HEK293 (cell line): ENCODE measurements at regions not wholly inside any gene's neighbourhood (a gene's known extent, or its start where the extent isn't known, plus 50 kb on each side); places are given as distances from the start of the nearest gene placed in this dataset.

ENCODE experiments used
- CTCF ChIA-PET: fragments of 350-600 bp; formaldehyde crosslinking; extraction: SDS; loops from one replicate; lab custom pipeline; 2021; ENCODE audit warnings: antibody characterized with exemption; lab: Yijun Ruan, JAX
- POLR2A ChIA-PET: fragments of 300-600 bp; formaldehyde crosslinking; extraction: SDS; loops from one replicate; lab custom pipeline; 2020; ENCODE audit warnings: antibody characterized with exemption, inconsistent platforms; lab: Yijun Ruan, JAX
- H3K27ac ChIP-seq: fragments of 200-500 bp; sonication (Bioruptor generic); 2 replicates; pipeline ENCODE4 v1.5.1; 2014; ENCODE audit warnings: low read depth, low read length, control low read depth, inconsistent platforms; ENCODE audit errors: extremely low read depth
- H3K36me3 ChIP-seq, 2 experiments: fragments of 200-500 bp in 1 of 2; sonication (Bioruptor generic) in 1 of 2; 1 replicate in 1 of 2; 2 replicates in 1 of 2; pipeline ENCODE4 v1.5.1; 2014 to 2017; ENCODE audit warnings: inconsistent platforms in 2 of 2, low read length in 2 of 2; ENCODE audit not compliant: control insufficient read depth in 2 of 2, insufficient read depth in 1 of 2
- H3K4me1 ChIP-seq: fragments of 200-500 bp; sonication (Bioruptor generic); 2 replicates; pipeline ENCODE4 v1.5.1; 2014; ENCODE audit warnings: mild to moderate bottlenecking, low read length, inconsistent platforms; ENCODE audit not compliant: control insufficient read depth, insufficient read depth
- H3K4me3 ChIP-seq: 2 replicates; pipeline ENCODE4 v1.5.1; 2011; ENCODE audit warnings: low read depth, mild to moderate bottlenecking, control low read depth, low read length, moderate library complexity
- H3K9me3 ChIP-seq: fragments of 200-500 bp; sonication (Bioruptor generic); 2 replicates; pipeline ENCODE4 v1.5.1; 2014; ENCODE audit warnings: low read depth, low read length, inconsistent platforms; ENCODE audit not compliant: control insufficient read depth, insufficient read depth
- OVOL3 ChIP-seq: fragments of 450-650 bp; formaldehyde crosslinking; IDR thresholded peaks from 2 replicates; pipeline ENCODE4 v1.5.1; 2016; ENCODE audit warnings: missing biosample characterization, missing genetic modification characterization
- SCRT1 ChIP-seq: fragments of 450-650 bp; formaldehyde crosslinking; IDR thresholded peaks from 2 replicates; pipeline ENCODE4 v1.5.1; 2016; ENCODE audit warnings: missing biosample characterization, missing genetic modification characterization, borderline replicate concordance
- ZNF138 ChIP-seq: fragments of 450-650 bp; formaldehyde crosslinking; IDR thresholded peaks from 2 replicates; pipeline ENCODE4 v1.5.1; 2016; ENCODE audit warnings: missing biosample characterization, missing genetic modification characterization, borderline replicate concordance
- ZNF155 ChIP-seq: fragments of 450-650 bp; formaldehyde crosslinking; IDR thresholded peaks from 2 replicates; pipeline ENCODE4 v1.5.1; 2016; ENCODE audit warnings: missing biosample characterization, missing genetic modification characterization
- ZNF239 ChIP-seq: fragments of 450-650 bp; formaldehyde crosslinking; IDR thresholded peaks from 2 replicates; pipeline ENCODE4 v1.5.1; 2016; ENCODE audit warnings: missing biosample characterization, missing genetic modification characterization
- ZNF280C ChIP-seq: fragments of 450-650 bp; formaldehyde crosslinking; IDR thresholded peaks from 2 replicates; pipeline ENCODE4 v1.5.1; 2016; ENCODE audit warnings: missing biosample characterization, missing genetic modification characterization
- ZNF48 ChIP-seq: fragments of 450-650 bp; formaldehyde crosslinking; IDR thresholded peaks from 2 replicates; pipeline ENCODE4 v1.5.1; 2016; ENCODE audit warnings: missing biosample characterization, missing genetic modification characterization
- ZNF548 ChIP-seq: fragments of 450-650 bp; formaldehyde crosslinking; IDR thresholded peaks from 2 replicates; pipeline ENCODE4 v1.5.1; 2016; ENCODE audit warnings: missing biosample characterization, missing genetic modification characterization
- ZNF585B ChIP-seq: fragments of 450-650 bp; formaldehyde crosslinking; IDR thresholded peaks from 2 replicates; pipeline ENCODE4 v1.5.1; 2016; ENCODE audit warnings: missing biosample characterization, missing genetic modification characterization
- ZNF660 ChIP-seq: fragments of 450-650 bp; IDR thresholded peaks from 2 replicates; pipeline ENCODE4 v1.5.1; 2018; ENCODE audit warnings: missing biosample characterization, mild to moderate bottlenecking, missing genetic modification characterization
- ZNF664 ChIP-seq: fragments of 450-650 bp; formaldehyde crosslinking; IDR thresholded peaks from 2 replicates; pipeline ENCODE4 v1.5.1; 2016; ENCODE audit warnings: missing biosample characterization, missing genetic modification characterization
- TF ChIP-seq, protein P1 (sequence below): fragments of 450-650 bp; formaldehyde crosslinking; IDR thresholded peaks from 2 replicates; pipeline ENCODE4 v1.5.1; 2016; ENCODE audit warnings: missing biosample characterization, missing genetic modification characterization
- TF ChIP-seq, protein P2 (sequence below): fragments of 450-650 bp; formaldehyde crosslinking; IDR thresholded peaks from 2 replicates; pipeline ENCODE4 v1.5.1; 2016; ENCODE audit warnings: missing biosample characterization, missing genetic modification characterization
- TF ChIP-seq, protein P3 (sequence below): fragments of 450-650 bp; formaldehyde crosslinking; IDR thresholded peaks from 2 replicates; pipeline ENCODE4 v1.5.1; 2017; ENCODE audit warnings: missing biosample characterization, missing genetic modification characterization
- TF ChIP-seq, protein P4 (sequence below): IDR thresholded peaks from 2 replicates; pipeline ENCODE4 v1.6.1; 2011; ENCODE audit warnings: mild to moderate bottlenecking, low read depth, low read length, borderline replicate concordance

- CTCF ChIA-PET: interaction anchor here (0.6 kb wide), 1 partner anchor 1383 kb away, joined by 3 read pairs; no protein-coding TSS in a partner anchor
- POLR2A ChIA-PET: no interaction called here
- no peaks in the 10 kb centered on the region for H3K36me3 ChIP-seq
- no peak overlapping the region for H3K27ac ChIP-seq
- TF ChIP-seq ZNF660 (tag by site-specific recombination): no peak
- TF ChIP-seq OVOL3 (tag by site-specific recombination): no peak
- TF ChIP-seq, protein P1, sequence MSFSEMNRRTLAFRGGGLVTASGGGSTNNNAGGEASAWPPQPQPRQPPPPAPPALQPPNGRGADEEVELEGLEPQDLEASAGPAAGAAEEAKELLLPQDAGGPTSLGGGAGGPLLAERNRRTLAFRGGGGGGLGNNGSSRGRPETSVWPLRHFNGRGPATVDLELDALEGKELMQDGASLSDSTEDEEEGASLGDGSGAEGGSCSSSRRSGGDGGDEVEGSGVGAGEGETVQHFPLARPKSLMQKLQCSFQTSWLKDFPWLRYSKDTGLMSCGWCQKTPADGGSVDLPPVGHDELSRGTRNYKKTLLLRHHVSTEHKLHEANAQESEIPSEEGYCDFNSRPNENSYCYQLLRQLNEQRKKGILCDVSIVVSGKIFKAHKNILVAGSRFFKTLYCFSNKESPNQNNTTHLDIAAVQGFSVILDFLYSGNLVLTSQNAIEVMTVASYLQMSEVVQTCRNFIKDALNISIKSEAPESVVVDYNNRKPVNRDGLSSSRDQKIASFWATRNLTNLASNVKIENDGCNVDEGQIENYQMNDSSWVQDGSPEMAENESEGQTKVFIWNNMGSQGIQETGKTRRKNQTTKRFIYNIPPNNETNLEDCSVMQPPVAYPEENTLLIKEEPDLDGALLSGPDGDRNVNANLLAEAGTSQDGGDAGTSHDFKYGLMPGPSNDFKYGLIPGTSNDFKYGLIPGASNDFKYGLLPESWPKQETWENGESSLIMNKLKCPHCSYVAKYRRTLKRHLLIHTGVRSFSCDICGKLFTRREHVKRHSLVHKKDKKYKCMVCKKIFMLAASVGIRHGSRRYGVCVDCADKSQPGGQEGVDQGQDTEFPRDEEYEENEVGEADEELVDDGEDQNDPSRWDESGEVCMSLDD (tag by site-specific recombination): no peak
- TF ChIP-seq, protein P2, sequence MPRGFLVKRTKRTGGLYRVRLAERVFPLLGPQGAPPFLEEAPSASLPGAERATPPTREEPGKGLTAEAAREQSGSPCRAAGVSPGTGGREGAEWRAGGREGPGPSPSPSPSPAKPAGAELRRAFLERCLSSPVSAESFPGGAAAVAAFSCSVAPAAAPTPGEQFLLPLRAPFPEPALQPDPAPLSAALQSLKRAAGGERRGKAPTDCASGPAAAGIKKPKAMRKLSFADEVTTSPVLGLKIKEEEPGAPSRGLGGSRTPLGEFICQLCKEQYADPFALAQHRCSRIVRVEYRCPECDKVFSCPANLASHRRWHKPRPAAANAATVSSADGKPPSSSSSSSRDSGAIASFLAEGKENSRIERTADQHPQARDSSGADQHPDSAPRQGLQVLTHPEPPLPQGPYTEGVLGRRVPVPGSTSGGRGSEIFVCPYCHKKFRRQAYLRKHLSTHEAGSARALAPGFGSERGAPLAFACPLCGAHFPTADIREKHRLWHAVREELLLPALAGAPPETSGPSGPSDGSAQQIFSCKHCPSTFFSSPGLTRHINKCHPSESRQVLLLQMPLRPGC (tag by site-specific recombination): no peak
- no peak for TF ChIP-seq SCRT1 (tag by site-specific recombination)
- TF ChIP-seq, protein P3, sequence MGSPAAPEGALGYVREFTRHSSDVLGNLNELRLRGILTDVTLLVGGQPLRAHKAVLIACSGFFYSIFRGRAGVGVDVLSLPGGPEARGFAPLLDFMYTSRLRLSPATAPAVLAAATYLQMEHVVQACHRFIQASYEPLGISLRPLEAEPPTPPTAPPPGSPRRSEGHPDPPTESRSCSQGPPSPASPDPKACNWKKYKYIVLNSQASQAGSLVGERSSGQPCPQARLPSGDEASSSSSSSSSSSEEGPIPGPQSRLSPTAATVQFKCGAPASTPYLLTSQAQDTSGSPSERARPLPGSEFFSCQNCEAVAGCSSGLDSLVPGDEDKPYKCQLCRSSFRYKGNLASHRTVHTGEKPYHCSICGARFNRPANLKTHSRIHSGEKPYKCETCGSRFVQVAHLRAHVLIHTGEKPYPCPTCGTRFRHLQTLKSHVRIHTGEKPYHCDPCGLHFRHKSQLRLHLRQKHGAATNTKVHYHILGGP (tag by site-specific recombination): no peak
- TF ChIP-seq ZNF585B (tag by site-specific recombination): no peak
- no peak for TF ChIP-seq ZNF138
- no peak for TF ChIP-seq ZNF280C (tag by site-specific recombination)
- no peak for TF ChIP-seq ZNF155
- TF ChIP-seq ZNF48 (tag by site-specific recombination): no peak
- TF ChIP-seq, all 188 proteins: peak for 0
- Histone ChIP-seq H3K4me3 (no peak overlapping the region), H3K4me1 (no peaks in the 10 kb centered on the region), H3K9me3 (no peaks in the 10 kb centered on the region)
Measured at GRCh38 chr2:149894226-149894625, 306.7 kb upstream of the MMADHC start.

DNA sequence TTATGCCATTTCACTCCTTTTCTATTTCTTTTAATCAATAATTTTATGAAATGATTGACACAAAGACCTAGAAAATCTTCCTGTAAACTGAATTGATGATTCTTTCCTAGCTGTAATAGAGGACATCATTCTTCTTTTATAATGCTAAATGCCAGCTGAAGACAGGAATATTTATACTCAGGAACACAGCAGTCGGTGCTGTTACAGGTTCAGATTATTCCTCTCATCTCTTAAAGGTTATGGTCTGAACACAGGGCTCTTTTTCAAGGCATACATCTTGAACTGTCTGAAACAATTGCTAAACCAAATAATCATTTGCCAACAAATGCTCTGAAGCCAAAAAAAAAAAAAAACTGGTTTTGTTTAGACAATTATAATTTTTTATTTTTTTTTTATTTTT lies 305.0 kb upstream of the MMADHC start:
- H3K9me3 ChIP-seq: no peaks in the 10 kb centered on the region
- no peaks in the 10 kb centered on the region for H3K4me1 ChIP-seq
- H3K4me3 ChIP-seq: no peak overlapping the region
- no peaks in the 10 kb centered on the region for H3K36me3 ChIP-seq
- TF ChIP-seq ZNF548 (tag by site-specific recombination) (no peak), ZNF239 (tag by site-specific recombination) (no peak), ZNF664 (tag by site-specific recombination) (no peak)
- TF ChIP-seq, protein P4, sequence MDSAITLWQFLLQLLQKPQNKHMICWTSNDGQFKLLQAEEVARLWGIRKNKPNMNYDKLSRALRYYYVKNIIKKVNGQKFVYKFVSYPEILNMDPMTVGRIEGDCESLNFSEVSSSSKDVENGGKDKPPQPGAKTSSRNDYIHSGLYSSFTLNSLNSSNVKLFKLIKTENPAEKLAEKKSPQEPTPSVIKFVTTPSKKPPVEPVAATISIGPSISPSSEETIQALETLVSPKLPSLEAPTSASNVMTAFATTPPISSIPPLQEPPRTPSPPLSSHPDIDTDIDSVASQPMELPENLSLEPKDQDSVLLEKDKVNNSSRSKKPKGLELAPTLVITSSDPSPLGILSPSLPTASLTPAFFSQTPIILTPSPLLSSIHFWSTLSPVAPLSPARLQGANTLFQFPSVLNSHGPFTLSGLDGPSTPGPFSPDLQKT: no peak
- ChIA-PET CTCF (interaction anchor here (0.6 kb wide), 1 partner anchor 8 kb away, joined by 3 read pairs; no protein-coding TSS in a partner anchor), POLR2A (no interaction called here)
- H3K27ac ChIP-seq: no peak overlapping the region
